Endodermal cell (in vitro differentiated cells): ENCODE measurements at regions not wholly inside any gene's neighbourhood (a gene's known extent, or its start where the extent isn't known, plus 50 kb on each side); places are given as distances from the start of the nearest gene placed in this dataset.

Source experiments
- DNase-seq: peaks from one replicate; pipeline ENCODE4 v3.0.0-alpha.2; 2017
- H3K27ac ChIP-seq: 2 replicates; pipeline ENCODE4 v1.5.1; 2013; ENCODE audit warnings: mild to moderate bottlenecking, low read depth, low read length, moderate library complexity
- H3K27me3 ChIP-seq: 2 replicates; pipeline ENCODE4 v1.6.1; 2013; ENCODE audit warnings: mild to moderate bottlenecking, low read length, moderate library complexity; ENCODE audit not compliant: insufficient read depth, control insufficient read depth, poor library complexity, severe bottlenecking
- H3K36me3 ChIP-seq: 2 replicates; pipeline ENCODE4 v1.7.0; 2013; ENCODE audit warnings: mild to moderate bottlenecking, low read length, moderate library complexity; ENCODE audit not compliant: control insufficient read depth, insufficient read depth
- H3K4me1 ChIP-seq: one replicate; pipeline ENCODE4 v1.7.0; 2013; ENCODE audit warnings: low read length; ENCODE audit not compliant: control insufficient read depth, insufficient read depth
- H3K4me3 ChIP-seq: 2 replicates; pipeline ENCODE4 v1.5.1; 2013; ENCODE audit warnings: mild to moderate bottlenecking, low read length, moderate library complexity
- H3K9ac ChIP-seq: 2 replicates; pipeline ENCODE4 v1.6.1; 2013; ENCODE audit warnings: mild to moderate bottlenecking, low read length, moderate library complexity; ENCODE audit not compliant: poor library complexity, severe bottlenecking; ENCODE audit errors: extremely low read depth
- H3K9me3 ChIP-seq: 2 replicates; pipeline ENCODE4 v1.6.1; 2013; ENCODE audit warnings: mild to moderate bottlenecking, low read length, moderate library complexity; ENCODE audit not compliant: control insufficient read depth
- H3K27ac Mint-ChIP-seq: 2 replicates; pipeline ENCODE4 v1.8.0; 2020; ENCODE audit warnings: mixed read lengths
- H3K27me3 Mint-ChIP-seq: 2 replicates; pipeline ENCODE4 v1.8.0; 2021; ENCODE audit warnings: mild to moderate bottlenecking, mixed read lengths; ENCODE audit not compliant: insufficient read depth
- H3K36me3 Mint-ChIP-seq: 2 replicates; pipeline ENCODE4 v1.8.0; 2020; ENCODE audit warnings: low read depth, mixed read lengths
- H3K4me1 Mint-ChIP-seq: 2 replicates; pipeline ENCODE4 v1.8.0; 2020; ENCODE audit warnings: mixed read lengths
- H3K4me3 Mint-ChIP-seq: 2 replicates; pipeline ENCODE4 v1.8.0; 2020; ENCODE audit warnings: mild to moderate bottlenecking, moderate library complexity, mixed read lengths
- H3K9me3 Mint-ChIP-seq: 2 replicates; pipeline ENCODE4 v1.8.0; 2020; ENCODE audit warnings: mild to moderate bottlenecking, mixed read lengths
- CTCF ChIP-seq: fragments of 200-600 bp; sonication (generic); conservative IDR thresholded peaks from 2 replicates; pipeline ENCODE4 v1.5.0; 2021; ENCODE audit warnings: antibody characterized with exemption, mild to moderate bottlenecking
- WGBS, 2 experiments: methylation state at CpG; one replicate each; pipeline versions ENCODE4 v1.1.5 to v1.1.7; 2013; ENCODE audit warnings: missing lambda C conversion rate in 2 of 2, mixed read lengths in 1 of 2; ENCODE audit not compliant: insufficient coverage in 1 of 2, insufficient read length in 1 of 2; 5-methylcytosine and 5-hydroxymethylcytosine counted together

GRCh38 chr15:37165395-37165794, 65.0 kb upstream of the MEIS2 start:
- DNase-seq, result no peak
- no peaks in the 10 kb centered on the region for H3K9me3 Mint-ChIP-seq
- H3K4me1 ChIP-seq, result no peaks in the 10 kb centered on the region
- no peaks in the 10 kb centered on the region for H3K36me3 ChIP-seq
- no peaks in the 10 kb centered on the region for H3K9me3 ChIP-seq
- no peaks in the 10 kb centered on the region for H3K36me3 Mint-ChIP-seq
- no peak overlapping the region for H3K27ac ChIP-seq
- 94% methylated on average over 3 of the region's 3 CpGs; no CpG with 5 or more reads in 1 of the 2 experiments for WGBS, 2 experiments
- no peak overlapping the region for H3K9ac ChIP-seq
- TF ChIP-seq CTCF, result no peak
- H3K27me3 Mint-ChIP-seq, result no peaks in the 10 kb centered on the region
- H3K4me1 Mint-ChIP-seq, result peaks cover 8% of the 10 kb centered on the region
- H3K27ac Mint-ChIP-seq, result no peak overlapping the region
- no peak overlapping the region for H3K4me3 Mint-ChIP-seq
- no peaks in the 10 kb centered on the region for H3K27me3 ChIP-seq
- H3K4me3 ChIP-seq, result no peak overlapping the region

GRCh38 chr15:37166402-37166801, 66.1 kb upstream of the MEIS2 start:
- Mint-ChIP-seq H3K36me3 (no peaks in the 10 kb centered on the region), H3K27me3 (no peaks in the 10 kb centered on the region), H3K4me3 (no peak overlapping the region), H3K27ac (no peak overlapping the region), H3K9me3 (no peaks in the 10 kb centered on the region), H3K4me1 (peaks cover 5% of the 10 kb centered on the region)
- 88 to 94% methylated on average over 1 to 3 of the region's 3 CpGs for WGBS, 2 experiments
- Histone ChIP-seq H3K27me3 (no peaks in the 10 kb centered on the region), H3K36me3 (no peaks in the 10 kb centered on the region), H3K9ac (no peak overlapping the region), H3K4me3 (no peak overlapping the region), H3K27ac (no peak overlapping the region), H3K9me3 (no peaks in the 10 kb centered on the region), H3K4me1 (no peaks in the 10 kb centered on the region)
- no peak for DNase-seq
- TF ChIP-seq CTCF, result no peak

GRCh38 chr15:37181339-37181738, 81.0 kb upstream of the MEIS2 start:
- Mint-ChIP-seq H3K9me3 (peaks cover 12% of the 10 kb centered on the region), H3K27me3 (no peaks in the 10 kb centered on the region), H3K27ac (no peak overlapping the region), H3K4me1 (no peaks in the 10 kb centered on the region), H3K36me3 (no peaks in the 10 kb centered on the region), H3K4me3 (no peak overlapping the region)
- no peak overlapping the region for H3K4me3 ChIP-seq
- no peaks in the 10 kb centered on the region for H3K27me3 ChIP-seq
- no peak overlapping the region for H3K9ac ChIP-seq
- no peak for TF ChIP-seq CTCF
- WGBS, 2 experiments, result 100% methylated on average over 1 of the region's 1 CpG; no CpG with 5 or more reads in 1 of the 2 experiments
- no peak for DNase-seq
- H3K4me1 ChIP-seq, result no peaks in the 10 kb centered on the region
- H3K27ac ChIP-seq, result no peak overlapping the region
- H3K36me3 ChIP-seq, result no peaks in the 10 kb centered on the region
- H3K9me3 ChIP-seq, result peaks cover 9% of the 10 kb centered on the region
